Inferior parietal cortex (tissue), 1 donor: ENCODE measurements at regions not wholly inside any gene's neighbourhood (a gene's known extent, or its start where the extent isn't known, plus 50 kb on each side); places are given as distances from the start of the nearest gene placed in this dataset.
"Not testable (repeated sequence)": the region's sequence is repeated elsewhere in the genome, so short reads cannot be mapped to it uniquely, and the experiment has no call there.

Experiments
- DNase-seq: peaks from one replicate; pipeline ENCODE4 v3.0.0-alpha.2; 2016; ENCODE audit errors: extremely low spot score

DNA sequence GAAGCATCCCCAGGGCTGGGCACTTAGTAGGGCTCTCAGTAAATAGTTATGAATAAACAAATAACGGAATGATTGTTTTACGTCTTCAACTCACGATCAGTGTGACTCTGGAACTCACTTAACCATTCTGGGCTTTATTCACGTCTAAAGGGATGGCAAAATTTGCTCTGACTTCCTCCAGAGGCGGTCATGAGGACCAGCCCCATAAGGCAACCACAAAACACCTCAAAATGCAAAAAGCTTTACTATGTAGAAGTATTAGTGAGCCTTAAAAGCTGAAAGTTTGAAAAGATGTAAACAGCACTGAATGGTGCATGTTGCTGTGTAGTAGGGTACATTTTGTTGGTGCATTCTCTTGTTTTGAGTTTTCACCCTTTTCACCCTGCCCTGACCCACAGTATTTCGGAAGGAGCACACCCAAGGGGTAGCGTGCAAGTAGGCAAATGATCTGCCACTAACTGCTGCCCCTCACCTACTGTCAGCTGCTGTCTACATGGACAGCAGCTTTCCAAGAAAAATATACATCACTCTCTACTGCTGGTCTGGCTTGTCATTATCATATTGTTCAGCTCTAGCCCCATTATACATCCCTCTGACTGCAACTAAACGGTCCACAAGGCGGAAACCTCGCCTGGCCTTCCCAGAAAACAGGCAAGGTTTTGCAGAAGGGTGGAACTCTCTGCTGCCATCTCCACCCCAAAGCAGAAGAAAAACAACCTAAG is 308.5 kb upstream of the PROK2 start:
- DNase-seq = no peak

DNA sequence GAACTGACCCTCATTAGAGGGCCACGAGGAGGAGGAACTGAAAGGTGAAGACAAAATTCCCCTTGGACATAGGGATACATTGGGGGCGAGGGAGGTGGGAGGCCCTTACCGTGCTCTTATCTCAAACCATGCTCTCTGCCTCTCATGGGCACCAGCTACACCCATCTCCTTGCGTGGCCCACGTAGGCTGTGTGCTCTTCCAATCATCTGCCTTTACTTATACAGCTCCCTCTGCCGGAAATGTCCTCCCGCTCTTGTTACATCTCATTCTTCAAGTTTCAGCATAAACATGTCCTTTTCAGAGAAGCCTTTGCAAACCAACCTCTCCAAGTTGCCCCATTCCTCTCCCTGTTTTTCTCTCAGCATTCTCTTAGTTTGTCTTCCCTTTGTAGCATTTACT is 307.8 kb upstream of the PROK2 start:
- DNase-seq = no peak

DNA sequence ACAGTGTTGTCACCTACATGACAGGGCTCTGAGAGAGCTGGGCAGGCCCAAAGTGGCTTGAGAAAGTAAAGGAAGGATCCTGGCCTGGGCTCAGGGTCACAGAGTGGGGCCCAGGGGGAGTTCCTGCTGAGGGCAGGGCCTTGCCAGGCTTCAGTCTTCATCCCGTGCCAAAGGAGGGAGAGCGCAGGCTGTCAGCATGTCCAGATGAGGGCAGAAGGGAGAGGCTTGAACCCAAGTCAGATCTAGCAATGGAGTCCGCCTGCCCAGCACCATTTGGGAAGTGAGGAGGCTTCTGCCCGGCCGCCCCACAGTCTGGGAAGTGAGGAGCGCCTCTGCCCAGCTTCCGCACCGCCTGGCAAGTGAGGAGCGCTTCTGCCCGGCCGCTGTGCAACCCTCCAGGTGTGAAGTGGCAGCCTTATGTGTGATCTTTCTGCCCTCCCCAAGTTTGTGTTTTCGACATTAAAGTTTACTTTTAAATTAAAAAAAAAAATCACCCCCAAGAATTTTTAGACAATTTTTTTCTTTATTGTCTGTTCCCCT is 303.6 kb upstream of the PROK2 start:
- no peak for DNase-seq

DNA sequence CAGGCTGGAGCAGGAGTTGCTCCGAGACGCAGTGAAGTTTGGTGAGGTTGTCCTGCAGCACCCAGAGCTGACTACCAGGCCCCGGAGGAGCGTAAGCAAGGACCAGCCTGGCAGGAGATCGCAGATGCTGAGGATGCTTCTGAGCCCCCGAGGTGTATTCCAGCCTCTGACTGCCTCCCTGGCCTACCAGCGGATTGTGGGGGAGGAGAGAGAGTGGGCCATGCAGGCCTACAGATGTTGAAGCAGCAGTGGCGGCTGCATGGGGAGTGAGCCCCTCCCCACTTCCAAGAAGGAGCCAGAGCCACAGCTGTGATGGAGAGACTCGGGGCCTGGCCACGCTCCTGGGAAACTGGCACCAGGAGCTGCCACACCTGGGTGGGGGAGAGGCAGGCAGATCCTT is 302.5 kb upstream of the PROK2 start:
- no peak for DNase-seq

DNA sequence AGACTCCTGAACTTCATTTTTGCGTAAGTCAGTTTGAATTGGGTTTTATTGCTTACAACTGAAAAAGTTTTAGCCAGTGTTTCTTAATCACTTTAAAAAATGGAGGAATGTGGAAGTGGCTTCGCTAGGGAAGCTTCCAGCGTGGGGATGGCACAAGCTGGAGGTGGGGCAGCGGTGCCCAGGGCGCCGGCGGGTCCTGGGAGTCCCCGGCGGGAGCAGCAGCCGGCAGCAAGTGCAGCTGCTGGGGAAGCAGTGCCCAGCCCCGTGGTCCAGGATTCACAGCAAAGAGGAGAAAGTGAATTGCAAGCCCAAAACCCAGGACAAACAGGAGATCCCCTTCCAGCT is 301.8 kb upstream of the PROK2 start:
- no peak for DNase-seq

DNA sequence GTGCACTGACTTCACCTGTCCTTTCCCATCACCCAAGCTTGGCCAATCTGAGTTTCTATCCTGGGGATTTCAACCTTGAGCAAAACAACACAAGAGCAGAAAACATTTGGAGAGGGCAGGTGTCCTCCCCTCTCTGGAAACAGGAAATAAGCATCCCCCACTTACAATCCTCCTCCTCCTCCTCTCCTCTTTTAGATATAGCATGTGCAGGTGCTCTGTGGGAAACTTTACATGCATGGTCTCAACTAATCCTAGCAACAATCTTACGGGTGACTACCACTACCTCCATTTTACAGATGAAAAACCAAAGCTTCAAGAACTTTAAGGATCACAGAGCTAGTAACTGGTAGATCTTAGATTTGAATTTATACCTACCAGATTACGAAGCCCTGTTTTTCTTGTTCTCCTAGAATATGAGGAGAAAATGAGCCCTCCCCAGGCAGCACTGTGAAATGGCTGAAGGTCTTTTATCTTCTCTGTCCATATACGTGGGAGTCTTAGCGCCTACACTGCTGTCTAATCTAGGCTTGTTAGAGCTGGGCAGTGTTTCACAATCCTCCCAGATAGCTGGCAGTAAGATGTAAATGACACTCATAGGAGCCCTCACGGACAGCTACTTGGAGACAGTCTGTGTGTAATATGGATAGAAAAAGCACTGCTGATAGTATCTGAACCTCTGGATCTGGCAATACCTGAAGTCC is 301.2 kb upstream of the PROK2 start:
- peak; percentile 47 for DNase-seq

DNA sequence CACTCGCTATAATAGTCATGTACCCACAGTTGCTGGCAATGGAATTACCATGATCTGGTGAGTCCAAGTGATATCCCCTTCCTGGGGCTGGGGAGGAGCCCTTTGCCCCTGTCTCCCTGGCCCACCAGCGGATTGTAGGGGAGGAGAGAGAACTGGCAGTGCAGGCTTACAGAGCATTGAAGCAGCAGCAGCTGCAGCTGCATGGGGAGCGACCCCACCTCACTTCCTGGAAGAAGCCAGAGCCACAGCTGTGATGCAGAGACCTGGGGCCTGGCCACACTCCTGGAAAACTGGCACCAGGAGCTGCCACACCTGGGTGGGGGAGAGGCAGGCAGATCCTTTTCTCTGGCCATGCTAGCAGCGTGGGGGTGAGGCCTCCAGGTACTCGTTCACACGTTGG is 300.1 kb upstream of the PROK2 start:
- no peak for DNase-seq

DNA sequence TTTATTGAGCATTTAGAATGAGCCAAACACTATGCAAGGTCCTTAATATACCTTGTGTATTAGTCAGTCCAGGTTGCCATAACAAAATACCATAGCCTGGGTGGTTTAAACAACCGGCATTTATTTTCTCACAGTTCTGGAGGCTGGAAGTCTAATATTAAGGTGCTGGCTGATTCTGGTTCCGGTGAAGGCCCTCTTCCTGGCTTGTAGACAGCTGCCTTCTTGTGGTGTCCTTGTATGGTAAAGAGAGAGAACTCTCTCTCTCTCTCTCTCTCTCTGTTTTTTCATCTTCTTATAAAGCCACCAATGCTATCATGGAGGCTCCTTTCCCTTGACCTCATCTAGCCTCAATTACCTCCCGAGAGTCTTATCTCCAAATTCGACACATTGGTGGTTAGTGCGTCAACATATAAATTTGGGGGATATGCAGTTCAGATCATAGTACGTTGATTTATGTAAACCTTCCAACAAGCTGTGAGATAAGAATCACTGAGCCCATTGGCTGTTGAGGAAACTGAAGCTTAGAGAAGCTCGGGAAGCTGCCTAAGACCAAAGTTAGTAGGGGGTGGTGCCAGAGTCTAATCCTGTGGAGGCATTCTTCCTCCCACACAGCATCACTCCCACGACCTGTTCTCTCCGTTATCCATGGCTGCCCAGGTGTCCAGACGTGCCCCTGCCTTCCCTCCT is 298.0 kb upstream of the PROK2 start:
- DNase-seq = no peak

DNA sequence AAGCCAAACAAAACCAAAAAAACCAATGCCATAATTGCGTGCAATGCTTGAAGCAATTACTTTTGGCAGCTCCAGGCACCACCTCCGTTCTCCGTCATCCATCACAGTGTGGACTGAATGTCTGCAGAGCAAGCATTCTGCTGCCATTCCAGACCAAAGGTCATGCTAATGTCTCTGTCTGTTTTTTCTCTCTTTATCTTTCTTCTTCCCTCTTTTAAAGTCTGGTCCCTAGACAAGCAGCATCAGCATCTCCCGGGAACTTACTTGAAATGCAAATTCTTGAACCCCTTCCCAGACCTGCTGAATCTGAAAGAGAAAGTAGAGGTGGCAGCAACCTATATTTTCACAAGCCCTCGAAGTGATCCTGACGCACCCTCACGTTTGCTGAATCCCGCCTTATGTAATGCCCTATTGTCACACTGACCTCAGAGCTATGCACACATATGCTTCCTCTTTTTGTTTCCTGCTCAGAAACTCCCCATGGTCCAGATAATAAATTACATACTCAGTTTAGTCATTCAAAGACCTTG is 297.3 kb upstream of the PROK2 start:
- DNase-seq = no peak

DNA sequence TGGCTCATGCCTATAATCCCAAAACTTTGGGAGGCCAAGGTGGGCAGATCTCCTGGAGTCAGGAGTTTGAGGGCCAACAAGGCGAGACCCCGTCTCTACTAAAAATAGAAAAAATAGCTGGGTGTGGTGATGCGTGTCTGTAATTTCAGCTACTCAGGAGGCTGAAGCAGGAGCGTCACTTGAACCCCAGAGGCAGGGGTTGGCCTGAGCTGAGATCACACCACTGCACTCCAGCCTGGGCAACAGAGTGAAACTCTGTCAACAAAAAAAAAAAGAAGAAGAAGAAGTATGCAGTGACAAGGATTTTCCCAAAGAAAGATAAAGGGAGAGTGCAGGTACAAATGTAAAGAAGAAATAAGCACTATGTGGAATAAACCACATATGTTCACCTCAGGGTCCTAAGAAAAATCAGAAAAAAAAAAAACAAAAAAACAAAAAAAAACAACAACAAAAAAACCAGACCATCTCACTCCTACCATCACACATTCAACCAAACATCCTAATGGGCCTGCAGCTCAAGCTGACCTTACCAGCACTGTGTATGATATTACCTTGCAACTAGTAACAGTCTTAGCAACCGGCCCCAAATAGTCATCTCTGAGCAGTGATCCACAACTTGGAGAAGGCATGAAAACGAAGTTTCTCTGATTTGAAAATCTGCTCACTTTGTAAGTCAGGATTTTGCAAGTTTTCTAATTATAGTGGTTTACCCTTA is 296.7 kb upstream of the PROK2 start:
- no peak for DNase-seq

DNA sequence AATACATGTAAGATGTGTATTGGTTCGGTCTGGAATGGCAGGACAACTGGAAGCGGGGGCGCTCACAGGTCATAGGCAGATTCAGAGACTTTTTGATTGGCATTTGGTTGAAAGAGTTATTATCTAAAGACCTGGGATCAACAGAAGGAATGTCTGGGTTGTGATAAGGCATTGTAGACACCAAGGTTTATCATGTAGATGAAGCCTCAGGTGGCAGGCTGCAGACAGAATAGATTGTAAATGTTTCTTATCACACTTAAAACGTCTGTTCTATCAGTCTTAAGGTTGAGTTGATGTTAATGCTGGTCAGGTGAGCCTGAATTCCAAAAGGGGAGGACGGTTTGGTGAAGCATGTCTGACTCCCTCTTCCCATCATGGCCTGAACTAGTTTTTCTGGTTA is 295.9 kb upstream of the PROK2 start:
- no peak for DNase-seq

DNA sequence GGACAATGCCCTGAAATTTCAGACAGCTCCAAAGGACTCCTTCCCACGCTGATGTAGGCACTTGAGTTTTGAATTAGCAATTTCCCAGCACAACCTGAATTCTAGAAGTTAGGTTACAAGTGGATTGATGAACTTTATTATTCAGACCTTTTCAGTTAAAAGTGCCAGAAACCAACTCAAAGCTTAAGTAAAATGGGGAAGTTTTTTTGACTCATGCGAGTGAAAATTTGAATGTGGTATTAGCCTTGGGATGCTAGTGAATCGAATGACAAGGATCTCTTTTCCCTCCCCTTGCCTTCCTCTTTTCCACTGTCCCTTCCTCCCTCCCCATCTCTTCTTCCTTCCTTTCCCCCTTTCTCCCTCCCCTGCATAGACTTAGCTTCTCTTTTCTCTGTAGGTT is 295.1 kb upstream of the PROK2 start:
- no peak for DNase-seq

DNA sequence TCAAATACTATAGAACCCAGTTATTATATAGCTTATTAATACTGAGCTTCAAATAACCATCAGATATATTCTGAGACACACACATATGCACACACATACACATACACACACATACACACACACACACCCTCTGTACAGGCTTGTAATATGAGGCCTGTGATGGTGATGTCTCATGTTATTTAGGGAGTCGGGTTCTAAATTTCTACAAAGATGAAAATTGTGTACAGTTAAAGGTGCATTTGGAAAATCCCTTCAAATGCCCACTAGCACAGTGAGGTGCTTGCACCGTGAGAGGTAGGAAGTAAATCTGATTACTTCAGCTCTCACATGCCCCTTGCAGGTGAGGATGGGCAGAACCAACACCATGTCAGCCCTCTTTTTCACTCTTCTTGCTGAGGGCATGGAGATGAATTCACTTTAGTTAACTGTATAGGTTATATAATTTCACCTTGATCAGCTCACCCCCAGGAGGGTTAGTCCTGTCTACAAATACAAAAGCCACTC is 294.5 kb upstream of the PROK2 start:
- DNase-seq = no peak

DNA sequence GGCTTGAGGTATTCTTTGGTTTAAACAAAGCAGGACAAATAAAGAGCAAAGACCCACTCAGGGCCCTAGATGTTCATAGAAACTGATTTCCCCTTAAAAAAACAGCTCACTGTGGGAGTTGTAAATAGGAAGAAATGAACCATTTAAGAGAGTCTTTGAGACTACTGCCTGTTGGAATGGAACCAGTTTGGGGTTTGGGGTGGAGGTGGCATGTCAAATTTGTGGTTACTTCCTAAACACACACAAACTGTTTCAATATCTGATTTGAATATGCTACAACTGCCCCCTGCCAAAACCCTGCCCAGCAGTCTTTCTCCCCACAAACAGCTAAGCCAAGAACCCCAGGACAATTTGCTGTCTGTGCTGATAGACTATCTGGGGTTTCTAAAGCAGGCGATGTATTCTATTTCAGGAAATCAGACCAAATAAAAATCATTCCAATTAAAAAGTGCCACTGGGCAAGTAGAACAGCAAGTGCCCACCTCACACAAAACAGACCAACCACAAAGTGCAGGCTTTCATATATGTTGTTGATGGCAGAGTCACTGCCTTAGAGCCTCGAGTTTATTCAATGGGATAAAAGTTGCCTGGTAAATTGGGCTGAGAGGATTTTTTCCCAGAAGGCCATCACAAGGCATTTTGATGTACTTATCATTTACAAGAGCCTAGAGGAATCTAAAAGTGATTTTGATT is 293.9 kb upstream of the PROK2 start:
- DNase-seq = no peak

DNA sequence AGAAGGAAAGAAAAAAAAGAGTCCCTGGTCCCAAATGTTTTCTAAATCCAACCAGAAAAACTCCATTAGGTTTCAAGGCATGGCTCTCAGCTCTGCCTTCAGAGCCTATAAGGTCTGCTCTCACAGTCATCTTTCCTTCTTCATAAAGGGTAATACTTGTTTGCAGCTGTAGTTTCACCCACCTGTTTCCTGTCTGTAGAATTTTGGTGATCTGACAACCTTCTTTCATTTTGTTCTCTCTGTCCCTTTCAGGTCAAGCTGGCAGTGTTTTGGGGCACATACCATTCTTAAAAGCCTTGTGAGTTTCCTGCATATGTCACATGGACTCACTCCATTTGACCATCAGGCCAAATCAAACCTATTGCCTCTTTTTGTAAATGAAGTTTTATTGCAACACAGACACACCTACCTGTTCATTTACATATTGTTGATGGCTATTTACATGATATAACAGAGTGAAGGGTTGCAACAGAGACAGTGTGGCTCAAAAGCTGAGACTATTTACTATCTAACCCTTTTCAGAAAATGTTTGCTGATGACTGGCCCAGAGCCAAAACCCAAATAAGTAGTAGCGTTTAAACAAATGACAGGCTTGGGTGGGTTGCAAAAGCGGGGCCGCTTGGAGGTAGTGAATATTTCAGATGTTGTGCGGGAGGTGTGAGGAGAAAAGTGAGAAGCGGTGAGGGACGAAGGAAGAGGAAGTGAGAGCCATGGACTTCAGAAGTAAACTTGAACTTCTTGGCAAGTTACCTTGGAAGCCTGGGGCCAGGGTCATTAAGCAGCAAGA is 292.7 kb upstream of the PROK2 start:
- DNase-seq = no peak

DNA sequence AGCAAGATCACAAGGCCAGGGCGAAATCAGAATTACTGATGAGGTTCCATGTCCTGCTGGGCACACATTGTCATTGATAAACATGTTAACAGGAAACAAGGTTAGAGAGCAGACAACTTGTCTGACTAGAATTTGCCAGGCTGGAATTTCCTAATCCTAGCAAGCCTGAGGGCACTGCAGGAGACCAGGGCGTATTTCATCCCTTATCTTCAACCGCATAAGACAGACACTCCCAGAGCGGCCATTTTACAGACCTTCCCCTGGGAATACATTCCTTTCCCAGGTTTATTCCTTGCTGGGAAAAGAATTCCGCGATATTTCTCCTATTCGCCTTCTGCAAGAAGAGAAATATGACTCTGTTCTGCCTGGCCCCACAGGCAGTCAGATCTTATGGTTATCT is 290.9 kb upstream of the PROK2 start:
- not testable (repeated sequence) for DNase-seq

DNA sequence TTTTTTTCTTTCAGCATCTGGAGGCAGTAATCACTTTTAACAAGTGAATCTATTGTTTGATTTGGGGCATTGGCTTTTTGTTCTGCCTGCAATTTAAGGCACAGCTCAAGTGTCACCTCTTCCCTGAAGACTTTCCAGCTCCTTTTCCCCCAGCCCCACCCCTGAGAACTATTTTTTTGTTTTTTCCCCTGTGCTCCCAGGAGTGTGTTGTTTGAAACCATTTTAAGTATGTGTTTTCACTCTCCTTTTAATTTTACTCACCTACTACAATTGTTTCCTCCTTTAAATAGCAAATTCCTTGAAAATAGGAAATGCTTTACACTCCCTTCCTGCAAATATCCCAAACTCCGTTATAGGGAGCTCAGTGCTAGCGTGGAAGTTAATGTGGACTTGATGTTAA is 286.7 kb upstream of the PROK2 start:
- DNase-seq = no peak

DNA sequence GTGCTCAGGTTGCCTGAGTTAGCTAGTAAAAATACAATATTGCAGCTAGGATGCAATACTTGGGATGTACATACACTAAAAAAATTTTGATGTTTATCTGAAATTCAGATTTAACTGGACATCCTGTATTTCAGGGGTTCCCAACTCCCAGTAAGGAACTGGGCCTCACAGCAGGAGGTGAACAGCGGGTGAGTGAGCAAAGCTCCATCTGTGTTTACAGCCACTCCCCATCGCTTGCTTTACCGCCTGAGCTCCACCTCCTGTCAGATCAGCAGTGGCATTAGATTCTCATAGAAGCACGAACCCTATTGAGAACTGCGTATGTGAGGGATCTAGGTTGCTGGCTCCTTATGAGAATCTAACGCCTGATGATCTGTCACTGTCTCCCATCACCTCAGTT is 285.1 kb upstream of the PROK2 start:
- DNase-seq = no peak

DNA sequence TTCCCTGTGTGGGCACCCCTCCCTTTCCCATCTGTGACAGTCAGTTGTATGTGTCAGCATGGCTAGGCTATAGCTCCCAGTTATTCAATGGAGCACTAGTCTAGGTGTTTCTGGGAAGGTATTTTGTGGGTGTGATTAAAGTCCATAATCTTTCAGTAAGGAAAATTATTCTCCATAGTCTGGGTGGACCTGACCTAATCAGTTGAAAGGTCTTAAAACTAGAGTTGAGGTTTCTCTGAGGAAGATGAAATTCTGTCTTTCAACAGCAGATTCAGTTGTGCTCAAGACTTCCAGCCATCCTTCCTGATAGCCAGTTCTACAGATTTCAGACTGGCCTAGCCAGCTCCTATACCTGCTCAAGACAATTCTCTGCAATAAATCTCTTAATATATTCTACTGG is 284.6 kb upstream of the PROK2 start:
- DNase-seq = no peak

DNA sequence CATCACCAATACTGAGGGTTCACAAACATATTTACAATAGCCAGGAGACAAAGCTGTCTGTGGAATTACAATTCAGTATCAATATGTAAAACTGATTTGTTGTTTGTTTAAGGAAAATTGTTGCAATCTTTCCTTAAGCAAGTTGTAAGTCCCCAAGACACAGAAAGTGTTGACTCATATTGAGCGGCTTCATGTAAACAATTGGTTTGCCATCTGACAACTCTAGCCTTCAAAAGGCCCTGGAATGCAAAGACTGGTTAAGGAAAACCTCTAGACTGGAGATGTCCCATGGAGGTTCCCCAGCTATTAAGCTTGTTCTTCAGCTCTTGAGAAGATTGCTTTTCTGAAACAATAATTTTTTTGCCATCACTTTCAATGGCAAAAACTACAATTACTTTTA is 283.7 kb upstream of the PROK2 start:
- DNase-seq = no peak
